GM18909 (cell line): ENCODE measurements at regions not wholly inside any gene's neighbourhood (a gene's known extent, or its start where the extent isn't known, plus 50 kb on each side); places are given as distances from the start of the nearest gene placed in this dataset.

Source experiments
- ATAC-seq: cut with Tn5 transposase; IDR thresholded peaks from one replicate; pipeline ENCODE4 v1.9.1; 2021; ENCODE audit warnings: mild to moderate bottlenecking; ENCODE audit not compliant: unreplicated experiment, poor library complexity

DNA sequence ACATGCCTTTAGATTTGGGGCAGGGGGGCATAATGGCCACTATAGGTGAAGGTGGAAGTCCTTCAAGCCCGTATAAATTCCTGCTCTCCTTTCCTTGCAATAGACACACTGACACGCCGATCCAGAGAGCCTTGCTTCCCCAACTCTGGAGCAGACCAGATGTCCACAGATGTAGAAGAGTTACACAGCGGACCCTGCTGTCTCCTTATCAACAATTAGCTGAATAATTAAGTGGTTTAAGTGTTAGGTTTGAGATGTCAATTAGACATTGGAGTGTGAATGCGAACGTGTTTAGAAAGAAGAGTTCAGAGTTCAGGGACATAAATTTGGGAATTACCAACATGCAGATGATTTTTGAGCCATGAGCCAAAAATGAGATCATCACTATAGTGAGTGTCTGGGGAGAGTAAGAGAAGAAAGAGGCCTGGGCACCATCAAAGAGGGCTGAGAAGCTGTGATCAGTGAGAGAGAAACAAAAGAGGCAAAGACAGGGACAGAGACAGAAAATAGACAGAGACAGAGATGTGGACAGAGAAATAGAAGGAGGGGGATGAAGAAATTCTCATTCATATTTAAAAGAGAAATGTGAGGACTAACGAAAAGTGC lies 734.4 kb upstream of the ADAMTS16 start:
- ATAC-seq: no peak

DNA sequence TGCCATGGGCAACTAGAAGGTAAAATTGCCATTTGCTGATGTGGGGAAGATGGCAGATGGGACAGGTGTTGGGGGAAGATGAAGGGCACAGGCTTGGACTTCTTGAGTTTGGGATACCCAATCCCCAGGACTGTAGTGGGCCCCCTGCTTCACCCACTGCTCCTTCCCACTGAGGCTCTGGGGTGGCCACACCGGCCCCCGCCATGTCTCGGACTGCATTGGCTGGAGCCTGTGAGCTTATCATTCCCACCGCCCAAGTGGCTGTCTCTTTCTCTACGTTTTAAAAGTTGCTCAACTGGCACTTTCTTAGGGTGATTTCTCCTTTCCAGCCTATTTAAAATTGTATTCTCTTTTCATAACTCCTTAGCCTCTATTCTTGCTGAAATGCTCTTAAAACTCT lies 730.0 kb upstream of the ADAMTS16 start:
- ATAC-seq: no peak

DNA sequence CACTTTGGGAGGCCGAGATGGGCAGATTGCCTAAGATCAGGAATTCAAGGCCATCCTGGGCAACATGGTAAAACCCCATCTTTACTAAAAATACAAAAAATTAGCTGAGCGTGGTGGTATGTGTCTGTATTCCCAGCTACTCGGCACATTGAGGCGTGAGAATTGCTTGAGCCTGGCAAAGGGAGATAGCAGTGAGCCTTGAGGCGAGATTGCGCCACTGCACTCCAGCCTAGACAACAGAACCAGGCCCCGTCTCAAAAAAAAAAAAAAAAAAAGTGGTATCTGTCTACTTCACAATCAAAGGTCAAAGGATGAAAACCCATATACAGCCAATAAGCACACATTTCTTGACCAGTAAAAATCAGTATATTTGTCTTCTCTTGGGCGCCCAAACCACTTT lies 728.5 kb upstream of the ADAMTS16 start:
- ATAC-seq: no peak

DNA sequence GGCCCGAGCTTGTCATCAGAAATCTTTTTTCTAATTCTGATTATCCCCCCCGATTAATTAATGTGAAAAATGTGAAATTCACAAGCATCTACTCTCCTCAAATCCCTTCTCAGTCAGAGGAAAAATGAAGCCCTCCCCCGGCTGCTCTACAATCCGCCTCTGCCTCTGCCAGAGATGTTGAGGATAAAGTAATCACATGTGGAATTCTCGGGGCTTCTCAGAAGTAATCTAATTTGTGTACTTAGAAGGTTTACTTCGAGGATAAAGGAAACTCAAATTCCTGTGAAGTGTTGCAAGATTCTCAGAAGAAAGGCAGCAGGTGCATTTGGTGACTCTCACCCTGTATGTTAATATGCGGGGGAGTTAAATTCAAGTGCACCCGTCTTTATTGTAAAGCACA lies 726.1 kb upstream of the ADAMTS16 start:
- ATAC-seq: no peak

DNA sequence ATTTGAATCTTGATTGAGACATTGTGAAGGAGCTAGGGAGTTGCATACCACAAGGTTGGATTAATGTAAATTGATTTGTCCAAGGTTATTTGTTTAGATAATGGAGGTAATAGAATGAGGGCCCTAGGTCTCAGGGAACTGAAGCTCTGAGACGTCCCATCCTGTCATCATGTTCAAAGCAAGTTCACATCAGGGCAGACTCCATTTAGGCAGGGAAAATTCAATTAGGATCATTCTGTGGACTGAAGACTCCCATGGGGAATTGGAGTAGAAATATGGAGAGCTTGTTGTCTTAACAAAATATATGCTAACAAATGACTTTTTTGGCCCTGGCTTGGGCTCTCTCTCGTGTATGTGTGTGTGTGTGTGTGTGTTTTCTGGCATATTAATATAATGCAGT lies 722.0 kb upstream of the ADAMTS16 start:
- ATAC-seq: no peak

DNA sequence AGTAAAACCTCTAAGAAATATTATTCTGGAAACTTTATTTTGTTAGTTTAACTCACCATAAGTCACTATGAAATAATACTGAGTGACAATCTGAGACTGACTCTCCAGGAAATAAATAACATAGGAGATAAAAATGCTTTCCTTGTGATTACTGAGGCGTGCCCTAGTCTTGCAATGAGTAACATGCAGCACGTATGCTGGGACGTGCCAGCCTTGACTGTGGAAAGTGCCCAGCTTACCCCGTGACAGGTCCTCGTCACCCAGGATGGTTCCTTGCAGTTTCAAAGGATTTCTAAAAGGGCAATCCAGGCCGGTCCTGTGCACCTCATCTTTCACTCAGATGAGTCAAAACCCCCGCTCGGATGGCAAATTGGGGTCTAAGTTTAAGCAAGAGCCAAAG lies 720.8 kb upstream of the ADAMTS16 start:
- no peak for ATAC-seq

DNA sequence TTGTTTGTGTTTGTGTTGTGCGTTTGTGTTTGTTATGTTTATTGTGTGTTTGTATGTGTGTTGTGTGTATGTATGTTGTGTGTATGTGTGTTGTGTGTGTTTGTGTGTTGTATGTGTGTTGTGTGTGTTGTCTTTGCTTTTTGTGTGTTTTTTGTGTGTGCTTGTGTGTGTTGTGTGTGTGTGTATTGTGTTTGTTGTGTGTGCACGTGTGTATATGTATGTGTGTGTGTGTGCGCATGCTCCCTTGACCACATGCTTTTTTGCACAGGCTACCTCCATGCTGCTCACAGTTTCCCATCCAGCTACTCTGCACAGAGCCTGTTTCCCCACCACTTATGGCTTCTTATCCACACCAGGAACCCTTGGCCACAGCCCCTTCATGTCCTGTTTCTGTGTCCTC lies 720.0 kb upstream of the ADAMTS16 start:
- ATAC-seq: no peak

DNA sequence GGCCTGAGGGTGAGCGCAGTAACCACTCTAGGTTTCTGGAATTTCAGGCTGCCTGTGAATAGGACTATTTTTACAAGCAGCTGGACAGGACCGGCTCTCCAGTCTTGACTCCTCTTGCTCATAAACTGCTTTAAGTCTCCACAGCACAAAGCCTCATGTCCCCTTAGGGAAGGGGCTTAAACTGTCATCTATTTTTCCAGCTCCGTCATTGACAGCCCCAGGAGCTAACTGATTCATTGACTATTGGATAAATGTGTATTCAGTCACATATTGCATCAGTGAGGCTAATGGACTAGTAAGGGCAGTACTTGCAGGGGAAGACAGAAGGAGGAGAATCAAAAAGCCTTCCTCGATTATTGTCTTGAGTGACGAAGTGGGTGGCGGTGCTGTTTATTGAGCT lies 719.4 kb upstream of the ADAMTS16 start:
- ATAC-seq: no peak

DNA sequence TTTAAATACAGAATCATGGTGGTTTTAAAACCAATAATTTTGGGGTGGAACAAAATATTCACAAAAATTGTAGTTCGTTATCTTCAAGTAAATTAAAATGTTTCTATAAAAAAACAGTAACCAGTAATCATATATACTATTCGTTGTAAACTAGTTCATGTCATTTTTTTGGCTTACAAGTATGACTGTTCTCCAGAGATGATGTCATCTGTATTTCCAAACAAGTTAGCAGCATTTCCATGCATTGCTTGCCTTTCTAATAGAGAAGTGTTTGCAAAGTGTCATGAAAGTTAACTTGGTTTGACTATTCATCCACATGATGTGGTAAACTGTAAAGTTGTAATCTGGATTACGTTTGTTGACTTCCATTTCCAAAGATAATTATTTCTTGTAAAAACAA lies 717.9 kb upstream of the ADAMTS16 start:
- no peak for ATAC-seq

DNA sequence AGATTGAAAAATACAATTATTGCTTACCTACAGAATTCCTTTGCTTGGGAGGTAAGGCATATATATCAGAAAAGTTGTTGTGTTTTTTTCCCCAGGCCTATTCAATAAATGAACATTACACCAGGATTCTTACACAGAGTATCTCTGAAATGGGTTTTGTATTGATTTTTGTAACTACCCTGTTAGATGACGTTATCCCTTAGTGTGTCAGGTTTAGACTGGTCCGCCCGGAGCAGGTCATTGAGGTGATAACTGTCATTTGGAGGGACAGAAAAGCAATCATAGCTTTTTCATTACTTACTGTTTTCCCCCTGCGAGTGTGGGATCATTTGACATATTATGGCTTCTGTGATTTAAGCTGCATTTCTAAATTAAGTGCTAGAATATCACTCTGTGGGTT lies 715.2 kb upstream of the ADAMTS16 start:
- ATAC-seq: no peak

DNA sequence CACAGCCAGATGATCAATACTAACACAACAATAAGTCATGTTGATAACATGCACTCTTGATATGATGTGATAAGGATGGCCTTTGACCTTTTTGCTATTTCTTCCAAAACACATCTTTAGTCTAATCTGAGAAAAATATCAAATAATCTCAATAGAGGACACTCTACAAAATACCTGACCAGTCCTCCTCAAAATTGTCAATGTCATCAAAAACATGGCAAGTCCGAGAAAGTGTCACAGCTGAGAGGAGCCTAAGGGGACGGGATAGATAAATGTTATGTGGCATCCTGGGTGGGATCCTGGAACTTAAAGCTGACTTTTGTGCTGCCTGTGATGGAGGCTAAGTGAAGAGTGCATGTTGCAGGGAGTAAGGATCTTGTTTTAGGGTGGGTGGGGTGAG lies 699.6 kb upstream of the ADAMTS16 start:
- ATAC-seq: no peak

DNA sequence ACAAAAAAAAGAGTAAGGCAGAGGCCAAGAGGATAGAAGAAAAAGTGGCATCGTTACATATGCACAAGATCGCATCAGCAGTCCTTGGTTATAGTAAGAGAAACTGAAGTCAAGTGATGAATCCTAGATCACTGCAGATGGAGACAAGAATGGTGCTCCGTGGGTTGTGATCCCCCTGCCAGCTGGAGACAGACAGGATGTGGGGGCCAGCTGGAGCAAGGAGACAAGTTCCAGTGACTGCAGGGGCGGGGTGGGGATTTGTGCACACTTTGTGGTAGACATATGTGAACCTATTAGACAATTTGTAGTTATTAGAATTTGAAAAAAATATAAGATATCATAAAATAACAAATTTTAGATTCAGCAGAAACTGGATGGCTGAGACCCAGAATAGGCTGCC lies 697.9 kb upstream of the ADAMTS16 start:
- ATAC-seq: no peak

DNA sequence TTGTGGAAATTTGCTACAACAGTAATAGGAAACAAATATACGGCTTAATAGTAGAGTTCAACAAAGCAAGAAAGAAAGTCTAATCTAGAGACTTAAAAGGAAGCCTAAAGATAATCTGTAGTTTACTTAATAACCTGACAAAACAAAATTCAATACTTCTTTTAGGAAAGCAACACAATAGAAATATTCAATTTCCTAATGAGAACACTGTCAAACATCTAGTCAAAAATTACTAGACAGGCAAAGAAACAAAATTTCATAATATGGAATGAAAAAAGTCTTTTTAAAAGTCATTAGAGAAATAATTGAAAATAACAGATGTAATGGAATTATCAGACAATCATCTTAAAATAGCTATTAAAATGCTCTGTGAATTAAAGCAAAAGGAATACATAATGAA lies 692.5 kb upstream of the ADAMTS16 start:
- no peak for ATAC-seq

DNA sequence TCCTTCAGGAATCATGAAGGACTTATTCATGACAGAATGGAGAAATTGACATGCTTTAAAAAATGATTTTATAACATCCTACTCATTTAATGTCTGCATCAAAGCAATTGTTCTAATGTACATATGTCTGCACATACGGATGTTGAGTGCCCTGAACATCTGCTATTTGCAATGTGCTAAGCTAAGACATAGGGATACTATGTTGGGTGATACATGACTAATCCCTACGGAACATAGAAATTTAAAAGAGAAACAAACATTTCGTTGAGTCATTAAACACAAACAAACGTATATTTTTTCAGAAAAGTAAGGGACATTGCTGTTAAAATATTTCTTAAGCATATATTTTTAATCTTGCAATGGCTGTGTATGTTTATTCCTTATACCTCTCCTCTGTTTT lies 686.5 kb upstream of the ADAMTS16 start:
- no peak for ATAC-seq

DNA sequence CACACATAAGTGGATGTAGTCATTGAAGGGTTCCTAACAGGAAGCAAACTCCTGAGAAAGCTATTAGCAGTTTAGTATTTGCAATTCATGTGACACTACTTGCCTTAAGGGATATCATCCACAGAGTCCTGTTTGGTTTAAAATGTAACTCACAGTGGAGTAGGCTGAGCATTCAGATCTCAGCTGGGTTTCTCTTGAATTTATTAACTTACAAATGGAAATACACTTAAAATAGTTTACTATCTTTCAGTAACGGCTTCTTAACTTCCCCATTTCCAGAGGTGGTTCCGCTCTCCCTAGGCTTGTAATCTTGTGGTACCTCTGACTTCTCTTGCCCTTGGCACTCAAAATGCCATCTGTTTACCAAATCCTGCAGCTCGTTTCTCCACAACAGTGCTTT lies 660.7 kb upstream of the ADAMTS16 start:
- ATAC-seq: no peak

DNA sequence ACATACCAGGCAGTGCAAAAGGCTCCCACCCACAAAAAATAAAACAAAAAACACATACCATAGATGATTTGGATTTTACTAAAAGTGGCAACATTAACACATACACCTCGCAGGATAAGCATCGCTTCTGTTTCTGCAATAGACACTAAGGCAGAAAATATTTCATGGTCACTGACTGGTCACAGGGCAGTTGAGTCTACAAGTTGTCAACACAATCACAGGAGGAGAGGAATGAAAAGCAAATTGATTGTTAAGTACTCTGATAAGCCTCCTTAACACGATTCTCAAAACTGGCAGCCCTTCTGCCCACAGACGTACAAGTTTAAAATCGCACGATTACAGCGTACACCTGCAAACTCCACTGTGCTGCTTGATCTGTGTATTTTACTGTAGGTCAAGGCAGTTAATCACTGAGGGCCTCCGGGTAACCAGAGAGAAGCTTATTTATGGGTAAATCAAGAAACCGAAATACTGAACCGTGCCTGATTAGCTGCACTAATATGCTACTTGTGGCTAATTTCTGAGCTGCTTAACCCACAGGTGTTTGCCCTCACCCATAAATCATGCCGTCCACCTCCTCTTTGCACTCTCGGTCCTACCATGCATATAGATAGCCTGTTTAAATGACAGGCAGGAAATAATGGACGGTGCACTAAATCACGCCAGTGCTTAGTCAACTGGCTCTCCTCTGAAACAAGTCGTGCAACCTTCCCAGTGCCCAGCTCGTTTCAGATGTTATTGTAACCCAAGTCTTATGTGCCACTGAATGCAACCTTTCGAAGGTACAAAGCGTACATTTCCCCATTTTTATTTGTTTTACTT lies 659.4 kb upstream of the ADAMTS16 start:
- ATAC-seq: no peak

DNA sequence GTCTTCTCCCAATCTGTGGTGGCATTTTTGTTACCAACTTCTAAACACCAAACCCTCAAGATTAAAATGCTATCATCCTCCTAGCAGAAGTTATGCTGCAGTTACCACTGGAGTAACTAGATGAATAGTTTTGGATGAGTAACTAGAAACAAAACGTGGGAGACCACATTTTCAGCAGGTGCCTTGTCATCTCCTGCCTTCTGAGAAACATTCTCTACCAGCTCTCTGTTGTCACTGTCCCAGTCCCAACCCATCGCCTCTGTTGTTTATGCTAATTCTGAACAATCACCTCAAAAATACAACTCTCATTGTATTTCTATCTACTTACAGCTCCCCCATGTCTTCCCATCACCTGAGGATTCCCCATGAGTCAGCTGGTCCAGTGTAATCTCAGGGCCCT lies 652.5 kb upstream of the ADAMTS16 start:
- no peak for ATAC-seq

DNA sequence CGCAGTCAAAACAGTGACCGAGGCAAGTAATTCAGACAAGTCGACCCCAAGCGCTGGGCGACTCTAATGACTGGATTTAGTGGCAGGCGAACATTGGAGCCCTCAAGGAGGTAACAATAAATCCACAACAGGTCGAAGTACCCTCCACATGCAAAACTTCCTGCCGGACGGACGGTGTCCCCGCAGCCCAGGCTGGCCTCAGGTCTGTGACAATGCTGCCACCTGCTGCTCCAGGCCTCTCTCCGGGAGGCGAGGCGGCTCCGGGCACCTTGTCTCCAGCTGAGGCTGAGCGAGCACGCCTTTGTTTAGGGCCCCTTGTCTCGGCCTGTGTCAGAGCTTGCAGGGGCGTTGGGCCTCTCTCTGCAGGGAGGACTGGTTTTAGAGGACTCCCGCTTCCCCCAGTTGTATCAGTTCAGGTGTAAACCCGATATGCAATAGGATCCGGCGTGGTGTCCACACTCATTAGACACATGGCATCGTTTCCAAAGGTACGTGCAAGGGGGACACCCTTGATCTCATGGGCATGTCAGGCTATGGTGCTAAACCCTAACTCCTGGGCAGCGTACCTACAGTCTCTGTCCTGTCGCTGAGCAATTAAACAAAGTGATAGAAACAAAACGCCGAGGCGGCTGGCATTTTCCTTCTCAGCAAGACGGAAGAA lies 628.0 kb upstream of the ADAMTS16 start:
- ATAC-seq: no peak

DNA sequence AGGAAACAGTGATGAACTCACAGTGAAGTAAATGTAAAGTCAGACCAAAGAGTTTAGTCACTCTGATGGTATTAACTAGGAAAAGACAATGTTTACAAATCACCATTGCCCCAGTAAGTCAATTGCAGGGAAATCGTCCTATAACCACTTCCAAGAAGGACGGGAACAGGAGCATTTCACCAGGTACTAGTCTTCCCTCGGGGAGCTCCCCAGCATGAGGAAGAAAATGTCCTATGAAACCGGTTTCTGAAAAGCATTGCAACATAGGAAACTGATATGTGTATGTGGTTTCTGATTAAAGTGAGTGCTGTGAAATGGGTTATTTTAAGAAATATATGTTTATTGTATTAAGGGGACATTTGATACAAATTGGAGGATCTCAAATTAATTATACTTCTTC lies 626.7 kb upstream of the ADAMTS16 start:
- ATAC-seq: no peak

DNA sequence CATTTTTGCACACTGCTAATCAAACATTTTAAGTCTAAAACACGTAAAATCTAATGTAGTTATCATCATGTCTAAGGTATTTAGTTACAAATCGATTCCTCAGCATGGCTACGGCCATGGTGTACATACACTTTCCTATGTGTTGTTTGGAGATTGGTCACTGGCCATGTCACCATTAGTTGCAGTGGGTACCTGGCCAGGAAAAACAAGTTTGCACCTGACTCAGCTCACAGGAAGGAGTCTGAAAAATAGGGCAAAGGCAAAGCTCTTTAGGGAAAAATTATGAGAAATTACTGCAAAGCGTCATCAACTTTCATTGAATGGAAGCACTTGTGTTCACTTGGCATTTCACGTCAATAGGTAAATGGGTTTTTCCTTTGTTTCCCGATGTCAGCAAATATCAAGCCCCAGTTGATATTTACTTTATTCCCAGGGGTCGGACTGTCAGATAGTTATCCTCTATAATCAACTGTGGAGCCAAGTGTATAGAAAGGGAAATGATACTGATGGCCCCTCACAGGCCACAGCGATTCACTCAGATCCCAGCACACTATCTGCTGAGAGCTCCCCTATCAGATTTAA lies 626.0 kb upstream of the ADAMTS16 start:
- ATAC-seq: no peak

DNA sequence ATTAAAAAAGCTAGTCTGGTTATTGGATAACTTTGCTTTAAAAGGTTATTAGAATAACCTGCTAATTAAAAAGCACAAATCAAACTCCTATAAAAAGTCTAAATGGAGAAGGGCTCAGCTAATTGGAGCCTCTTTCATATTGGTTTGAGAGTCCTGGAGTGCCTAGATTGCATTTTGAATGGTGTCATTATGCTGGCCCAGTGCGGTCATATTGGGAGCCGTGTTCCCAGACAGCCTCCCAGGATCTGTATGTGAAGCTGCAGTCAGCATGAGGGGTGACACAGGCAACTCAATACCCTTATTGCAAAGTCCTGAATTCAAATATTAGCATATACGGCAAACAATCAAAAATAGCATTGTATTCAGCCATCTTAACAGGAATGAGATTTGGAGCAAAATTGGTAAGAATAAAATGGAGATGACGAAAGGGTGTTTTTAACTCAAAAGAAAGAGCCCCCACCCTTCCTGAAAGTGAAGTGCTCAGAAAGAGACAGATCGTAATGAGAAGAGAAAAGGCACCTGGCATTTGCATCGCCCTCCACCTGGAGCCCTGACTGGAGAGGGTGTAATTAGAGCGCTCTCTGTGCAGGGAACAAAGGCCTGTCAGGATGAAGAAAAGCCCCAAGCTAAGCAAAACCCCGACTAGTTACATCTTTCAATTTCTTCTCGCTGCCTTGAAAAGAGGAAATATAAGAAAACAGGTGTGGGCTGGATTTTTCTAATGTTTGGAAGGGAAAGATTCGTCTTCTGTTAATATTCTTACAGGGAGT lies 621.0 kb upstream of the ADAMTS16 start:
- ATAC-seq: no peak
